HCT116 (cell line): ENCODE measurements at regions not wholly inside any gene's neighbourhood (a gene's known extent, or its start where the extent isn't known, plus 50 kb on each side); places are given as distances from the start of the nearest gene placed in this dataset.
A peak's percentile ranks its signal among the peaks of the same experiment; 100 is the strongest.

Experiments used
- ATAC-seq: fragments of 200-7000 bp; cut with Tn5 transposase; 2 replicates; pipeline ENCODE4 v1.9.1; 2020; ENCODE audit warnings: mild to moderate bottlenecking, moderate library complexity
- BruUV-seq: library from RNA; stranded (reverse); fragments of 400-500 nt; replicated peaks from 2 replicates; lab custom pipeline; 2021; lab: Mats Ljungman, UMichigan
- CTCF ChIA-PET: fragments of 300-600 bp; sonication (Branson Sonifier 250); formaldehyde crosslinking; loops from one replicate; lab custom pipeline; 2021; ENCODE audit warnings: antibody characterized with exemption; lab: Charles Lee
- POLR2A ChIA-PET: fragments of 300-600, 350-600 bp; sonication (Branson Sonifier 250); formaldehyde crosslinking; loops from one replicate; lab custom pipeline; 2021; ENCODE audit warnings: antibody characterized with exemption; lab: Charles Lee
- RAD21 ChIA-PET, 2 experiments: fragments of 300-600 bp; sonication (Branson Sonifier 250); formaldehyde crosslinking; loops; one replicate each; lab custom pipeline; 2023; ENCODE audit warnings: low total read pairs in 2 of 2; ENCODE audit not compliant: uncharacterized antibody in 2 of 2, unreplicated experiment in 2 of 2, low non-redundant PET in 1 of 2; lab: Charles Lee
- DNase-seq: peaks from one replicate; pipeline ENCODE4 v3.0.0-alpha.2; 2010; ENCODE audit warnings: low read depth, low spot score
- H2AFZ ChIP-seq: fragments of 200-600 bp; shearing (Covaris generic), sonication (generic); 2 replicates; pipeline ENCODE4 v1.6.1; 2017; ENCODE audit warnings: low read depth, mixed run types, mixed read lengths, antibody characterized with exemption, low read length; ENCODE audit not compliant: poor library complexity, severe bottlenecking
- H3K27ac ChIP-seq: 2 replicates; pipeline ENCODE4 v1.5.1; 2012; ENCODE audit warnings: low read depth, low read length
- H3K27me3 ChIP-seq: fragments of 200-600 bp; sonication (generic); 2 replicates; pipeline ENCODE4 v1.6.1; 2016; ENCODE audit warnings: mixed run types, low read length, mixed read lengths; ENCODE audit not compliant: insufficient read depth
- H3K36me3 ChIP-seq, 2 experiments: fragments of 200-500 bp in 1 of 2; fragments of 200-600 bp in 1 of 2; sonication (Bioruptor generic) in 1 of 2; sonication (generic) in 1 of 2; 2 replicates each; pipeline versions ENCODE4 v1.5.1 to v1.6.1; 2014 to 2016; ENCODE audit warnings: low read length in 2 of 2, inconsistent platforms in 1 of 2, mixed read lengths in 1 of 2, mixed run types in 1 of 2; ENCODE audit not compliant: insufficient read depth in 2 of 2, control insufficient read depth in 1 of 2
- H3K4me1 ChIP-seq, 2 experiments: fragments of 200-600 bp in 1 of 2; sonication (generic) in 1 of 2; 2 replicates each; pipeline versions ENCODE4 v1.5.1 to v1.6.1; 2012 to 2017; ENCODE audit warnings: low read length in 2 of 2, inconsistent platforms in 1 of 2, mild to moderate bottlenecking in 1 of 2, mixed read lengths in 1 of 2, mixed run types in 1 of 2, moderate library complexity in 1 of 2; ENCODE audit not compliant: insufficient read depth in 2 of 2, control insufficient read depth in 1 of 2
- H3K4me2 ChIP-seq: fragments of 200-600 bp; sonication (generic); 2 replicates; pipeline ENCODE4 v1.6.1; 2017; ENCODE audit warnings: mixed run types, low read length, mixed read lengths
- H3K4me3 ChIP-seq, 2 experiments: fragments of 200-600 bp in 1 of 2; sonication (generic) in 1 of 2; replicated peaks in 1 of 2; 2 replicates each; pipeline ENCODE4 v1.5.1; 2011 to 2016; ENCODE audit warnings: low read length in 2 of 2, control low read depth in 1 of 2, low read depth in 1 of 2, mild to moderate bottlenecking in 1 of 2, mixed read lengths in 1 of 2, mixed run types in 1 of 2
- H3K79me2 ChIP-seq: fragments of 200-600 bp; sonication (generic); 2 replicates; pipeline ENCODE4 v1.6.1; 2017; ENCODE audit warnings: mild to moderate bottlenecking, mixed run types, low read length, moderate library complexity, mixed read lengths; ENCODE audit not compliant: insufficient read depth
- H3K9ac ChIP-seq: fragments of 200-600 bp; sonication (generic); 2 replicates; pipeline ENCODE4 v1.6.1; 2016; ENCODE audit warnings: low read length, mixed read lengths
- H3K9me2 ChIP-seq: fragments of 200-600 bp; sonication (generic), shearing (Covaris generic); 2 replicates; pipeline ENCODE4 v1.6.1; 2017; ENCODE audit warnings: mixed run types, mild to moderate bottlenecking, moderate library complexity; ENCODE audit not compliant: insufficient read depth
- H3K9me3 ChIP-seq, 2 experiments: fragments of 200-500 bp in 1 of 2; fragments of 200-600 bp in 1 of 2; sonication (Bioruptor generic) in 1 of 2; sonication (generic) in 1 of 2; 2 replicates each; pipeline ENCODE4 v1.6.1; 2014 to 2017; ENCODE audit warnings: low read length in 2 of 2, mixed read lengths in 2 of 2, inconsistent platforms in 1 of 2, low read depth in 1 of 2, mild to moderate bottlenecking in 1 of 2, mixed run types in 1 of 2, moderate library complexity in 1 of 2; ENCODE audit not compliant: control insufficient read depth in 1 of 2, insufficient read depth in 1 of 2
- H4K20me1 ChIP-seq: fragments of 200-600 bp; sonication (generic), shearing (Covaris generic); 2 replicates; pipeline ENCODE4 v1.6.1; 2017; ENCODE audit warnings: mixed run types, mild to moderate bottlenecking, moderate library complexity; ENCODE audit not compliant: insufficient read depth
- CBX3 ChIP-seq: IDR thresholded peaks from 2 replicates; pipeline ENCODE4 v1.6.1; 2012; ENCODE audit warnings: low read depth
- ELF1 ChIP-seq: IDR thresholded peaks from 2 replicates; pipeline ENCODE4 v1.6.1; 2012; ENCODE audit warnings: low read depth, borderline replicate concordance
- EZH2 ChIP-seq: fragments of 200-600 bp; sonication (generic); IDR thresholded peaks from 2 replicates; pipeline ENCODE4 v1.6.1; 2017; ENCODE audit warnings: antibody characterized with exemption, mixed run types
- EZH2phosphoT487 ChIP-seq: fragments of 200-600 bp; IDR thresholded peaks from 2 replicates; pipeline ENCODE4 v1.6.1; 2018; ENCODE audit warnings: antibody characterized with exemption, borderline replicate concordance
- FOSL1 ChIP-seq: IDR thresholded peaks from 2 replicates; pipeline ENCODE4 v1.6.1; 2012; ENCODE audit warnings: low read depth
- JUND ChIP-seq: IDR thresholded peaks from 2 replicates; pipeline ENCODE4 v1.6.1; 2012
- POLR2A ChIP-seq: IDR thresholded peaks from 2 replicates; pipeline ENCODE4 v1.7.0; 2011; ENCODE audit warnings: borderline replicate concordance; ENCODE audit not compliant: insufficient read depth, insufficient read length; ENCODE audit errors: extremely low read depth
- RAD21 ChIP-seq: IDR thresholded peaks from 2 replicates; pipeline ENCODE4 v1.6.1; 2012; ENCODE audit warnings: low read depth, mild to moderate bottlenecking
- SIN3A ChIP-seq: IDR thresholded peaks from 2 replicates; pipeline ENCODE4 v1.6.1; 2012; ENCODE audit warnings: low read depth
- SP1 ChIP-seq: IDR thresholded peaks from 2 replicates; pipeline ENCODE4 v1.6.1; 2012; ENCODE audit warnings: low read depth
- SRF ChIP-seq: IDR thresholded peaks from 2 replicates; pipeline ENCODE4 v1.6.1; 2012; ENCODE audit warnings: low read depth
- TCF7L2 ChIP-seq: IDR thresholded peaks from 2 replicates; pipeline ENCODE4 v1.7.0; 2011; ENCODE audit warnings: borderline replicate concordance, inconsistent platforms; ENCODE audit not compliant: insufficient read depth, insufficient read length; ENCODE audit errors: extremely low read depth
- YY1 ChIP-seq: IDR thresholded peaks from 2 replicates; pipeline ENCODE4 v1.6.1; 2011; ENCODE audit warnings: low read length, low read depth, moderate library complexity, mild to moderate bottlenecking; ENCODE audit not compliant: insufficient replicate concordance; ENCODE audit errors: extremely low read depth
- ZNF274 ChIP-seq: fragments of 200-500 bp; sonication (Bioruptor generic); IDR thresholded peaks from 2 replicates; pipeline ENCODE4 v1.6.1; 2014; ENCODE audit warnings: mild to moderate bottlenecking, low read depth, low read length, inconsistent platforms
- intact Hi-C: fragments of 100-400 bp; cut with micrococcal nuclease; formaldehyde crosslinking; loops from 2 replicates; pipeline ENCODE4 v1.10.0; 2022
- TF ChIP-seq, protein P1 (sequence below), 3 experiments: fragments of 200-600 bp in 1 of 3; sonication (generic) in 1 of 3; IDR thresholded peaks in 2 of 3; conservative IDR thresholded peaks in 1 of 3; 2 replicates each; pipeline ENCODE4 v1.5.1; 2012 to 2017; ENCODE audit warnings: low read depth in 2 of 3, low read length in 2 of 3, antibody characterized with exemption in 1 of 3, borderline replicate concordance in 1 of 3, control low read depth in 1 of 3, mild to moderate bottlenecking in 1 of 3, mixed read lengths in 1 of 3, mixed run types in 1 of 3, moderate library complexity in 1 of 3; ENCODE audit not compliant: insufficient read depth in 1 of 3
- TF ChIP-seq, protein P2 (sequence below): IDR thresholded peaks from 2 replicates; pipeline ENCODE4 v1.6.1; 2012
- TF ChIP-seq, protein P3 (sequence below): IDR thresholded peaks from 2 replicates; pipeline ENCODE4 v1.6.1; 2012; ENCODE audit warnings: low read depth

DNA sequence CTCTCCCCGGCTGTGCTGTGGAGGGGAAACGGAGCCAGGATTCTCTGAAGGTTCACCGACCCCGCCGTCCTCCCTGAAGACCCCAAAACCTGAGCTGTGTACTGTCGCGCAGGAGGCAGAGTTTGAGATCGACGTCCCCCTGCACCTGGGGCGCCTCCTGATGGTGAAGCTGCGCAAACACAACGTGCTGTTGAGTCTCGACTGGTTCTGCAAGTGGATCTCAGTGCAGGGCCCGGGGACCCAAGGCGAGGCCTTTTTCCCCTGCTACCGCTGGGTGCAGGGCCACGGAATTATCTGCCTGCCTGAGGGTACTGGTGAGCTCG, 62.6 kb upstream of the TEKT1 start:
- POLR2A ChIA-PET, result no interaction called here
- Histone ChIP-seq H3K9me3 (no peaks in the 10 kb centered on the region), H3K4me3 (no peak overlapping the region), H3K79me2 (peaks cover 35% of the 10 kb centered on the region), H3K27ac (no peak overlapping the region), H2AFZ (no peak overlapping the region), H3K36me3 (peaks cover 18 to 31% of the 10 kb centered on the region in 2 experiments; a peak in 3 of 4 replicates), H4K20me1 (no peaks in the 10 kb centered on the region), H3K4me2 (no peak overlapping the region), H3K9ac (no peak overlapping the region), H3K4me1 (no peaks in the 10 kb centered on the region), H3K27me3 (no peaks in the 10 kb centered on the region), H3K9me2 (no peaks in the 10 kb centered on the region)
- CTCF ChIA-PET, result interaction anchor here (0.8 to 2.5 kb wide), 3 partner anchors 17 to 50 kb away, joined by 3 to 11 read pairs (median 4); no protein-coding TSS in a partner anchor
- TF ChIP-seq RAD21 (peak; percentile 38; the same call in 1 of the 2 replicates), FOSL1 (no peak), EZH2phosphoT487 (no peak)
- TF ChIP-seq, protein P1, sequence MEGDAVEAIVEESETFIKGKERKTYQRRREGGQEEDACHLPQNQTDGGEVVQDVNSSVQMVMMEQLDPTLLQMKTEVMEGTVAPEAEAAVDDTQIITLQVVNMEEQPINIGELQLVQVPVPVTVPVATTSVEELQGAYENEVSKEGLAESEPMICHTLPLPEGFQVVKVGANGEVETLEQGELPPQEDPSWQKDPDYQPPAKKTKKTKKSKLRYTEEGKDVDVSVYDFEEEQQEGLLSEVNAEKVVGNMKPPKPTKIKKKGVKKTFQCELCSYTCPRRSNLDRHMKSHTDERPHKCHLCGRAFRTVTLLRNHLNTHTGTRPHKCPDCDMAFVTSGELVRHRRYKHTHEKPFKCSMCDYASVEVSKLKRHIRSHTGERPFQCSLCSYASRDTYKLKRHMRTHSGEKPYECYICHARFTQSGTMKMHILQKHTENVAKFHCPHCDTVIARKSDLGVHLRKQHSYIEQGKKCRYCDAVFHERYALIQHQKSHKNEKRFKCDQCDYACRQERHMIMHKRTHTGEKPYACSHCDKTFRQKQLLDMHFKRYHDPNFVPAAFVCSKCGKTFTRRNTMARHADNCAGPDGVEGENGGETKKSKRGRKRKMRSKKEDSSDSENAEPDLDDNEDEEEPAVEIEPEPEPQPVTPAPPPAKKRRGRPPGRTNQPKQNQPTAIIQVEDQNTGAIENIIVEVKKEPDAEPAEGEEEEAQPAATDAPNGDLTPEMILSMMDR (IDR thresholded peaks at IDR 0.05 in 2 of 3, conservative IDR thresholded peaks at IDR 0.05 in 1 of 3; ENCODE audit: borderline replicate concordance in 1 of 3, insufficient read depth in 1 of 3, low read depth in 2 of 3, low read length in 2 of 3), result peak in 2 of 3 experiments; percentile 59 to 65; a peak in 4 of 6 replicates
- intact Hi-C loops, result no loop called here
- BruUV-seq, result no TSS peak
- RAD21 ChIA-PET, result no interaction called here
- ATAC-seq, result peak; percentile 57; the same call in 1 of the 2 replicates
- DNase-seq, result no peak

GRCh38 chr17:6901086-6901485, 69.6 kb upstream of the TEKT1 start:
- Histone ChIP-seq H3K27ac (no peak overlapping the region), H3K4me1 (no peaks in the 10 kb centered on the region), H3K9ac (no peak overlapping the region), H3K9me3 (no peaks in the 10 kb centered on the region), H3K36me3 (peaks cover 27 to 34% of the 10 kb centered on the region in 2 experiments; a peak in 3 of 4 replicates), H3K4me3 (no peak overlapping the region), H4K20me1 (no peaks in the 10 kb centered on the region), H3K9me2 (no peaks in the 10 kb centered on the region), H3K79me2 (no peaks in the 10 kb centered on the region), H3K4me2 (no peak overlapping the region), H3K27me3 (no peaks in the 10 kb centered on the region), H2AFZ (no peak overlapping the region)
- CTCF ChIA-PET, result no interaction called here
- DNase-seq (no peak), ATAC-seq (no peak)
- intact Hi-C loops, result no loop called here
- RAD21 ChIA-PET, result no interaction called here
- TSS peak; percentile 4 for BruUV-seq
- POLR2A ChIA-PET, result no interaction called here
- TF ChIP-seq JUND (no peak), EZH2 (no peak), FOSL1 (no peak), CBX3 (no peak), RAD21 (no peak), SP1 (no peak), SRF (no peak), POLR2A (no peak), TCF7L2 (no peak), SIN3A (no peak), ELF1 (no peak), ZNF274 (no peak), YY1 (no peak)
- TF ChIP-seq, protein P2, sequence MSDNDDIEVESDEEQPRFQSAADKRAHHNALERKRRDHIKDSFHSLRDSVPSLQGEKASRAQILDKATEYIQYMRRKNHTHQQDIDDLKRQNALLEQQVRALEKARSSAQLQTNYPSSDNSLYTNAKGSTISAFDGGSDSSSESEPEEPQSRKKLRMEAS, result no peak
- TF ChIP-seq, protein P3, sequence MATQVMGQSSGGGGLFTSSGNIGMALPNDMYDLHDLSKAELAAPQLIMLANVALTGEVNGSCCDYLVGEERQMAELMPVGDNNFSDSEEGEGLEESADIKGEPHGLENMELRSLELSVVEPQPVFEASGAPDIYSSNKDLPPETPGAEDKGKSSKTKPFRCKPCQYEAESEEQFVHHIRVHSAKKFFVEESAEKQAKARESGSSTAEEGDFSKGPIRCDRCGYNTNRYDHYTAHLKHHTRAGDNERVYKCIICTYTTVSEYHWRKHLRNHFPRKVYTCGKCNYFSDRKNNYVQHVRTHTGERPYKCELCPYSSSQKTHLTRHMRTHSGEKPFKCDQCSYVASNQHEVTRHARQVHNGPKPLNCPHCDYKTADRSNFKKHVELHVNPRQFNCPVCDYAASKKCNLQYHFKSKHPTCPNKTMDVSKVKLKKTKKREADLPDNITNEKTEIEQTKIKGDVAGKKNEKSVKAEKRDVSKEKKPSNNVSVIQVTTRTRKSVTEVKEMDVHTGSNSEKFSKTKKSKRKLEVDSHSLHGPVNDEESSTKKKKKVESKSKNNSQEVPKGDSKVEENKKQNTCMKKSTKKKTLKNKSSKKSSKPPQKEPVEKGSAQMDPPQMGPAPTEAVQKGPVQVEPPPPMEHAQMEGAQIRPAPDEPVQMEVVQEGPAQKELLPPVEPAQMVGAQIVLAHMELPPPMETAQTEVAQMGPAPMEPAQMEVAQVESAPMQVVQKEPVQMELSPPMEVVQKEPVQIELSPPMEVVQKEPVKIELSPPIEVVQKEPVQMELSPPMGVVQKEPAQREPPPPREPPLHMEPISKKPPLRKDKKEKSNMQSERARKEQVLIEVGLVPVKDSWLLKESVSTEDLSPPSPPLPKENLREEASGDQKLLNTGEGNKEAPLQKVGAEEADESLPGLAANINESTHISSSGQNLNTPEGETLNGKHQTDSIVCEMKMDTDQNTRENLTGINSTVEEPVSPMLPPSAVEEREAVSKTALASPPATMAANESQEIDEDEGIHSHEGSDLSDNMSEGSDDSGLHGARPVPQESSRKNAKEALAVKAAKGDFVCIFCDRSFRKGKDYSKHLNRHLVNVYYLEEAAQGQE, result no peak
